ENCODE measurements at regions not wholly inside any gene's neighbourhood (a gene's known extent, or its start where the extent isn't known, plus 50 kb on each side); places are given as distances from the start of the nearest gene placed in this dataset.

DNA sequence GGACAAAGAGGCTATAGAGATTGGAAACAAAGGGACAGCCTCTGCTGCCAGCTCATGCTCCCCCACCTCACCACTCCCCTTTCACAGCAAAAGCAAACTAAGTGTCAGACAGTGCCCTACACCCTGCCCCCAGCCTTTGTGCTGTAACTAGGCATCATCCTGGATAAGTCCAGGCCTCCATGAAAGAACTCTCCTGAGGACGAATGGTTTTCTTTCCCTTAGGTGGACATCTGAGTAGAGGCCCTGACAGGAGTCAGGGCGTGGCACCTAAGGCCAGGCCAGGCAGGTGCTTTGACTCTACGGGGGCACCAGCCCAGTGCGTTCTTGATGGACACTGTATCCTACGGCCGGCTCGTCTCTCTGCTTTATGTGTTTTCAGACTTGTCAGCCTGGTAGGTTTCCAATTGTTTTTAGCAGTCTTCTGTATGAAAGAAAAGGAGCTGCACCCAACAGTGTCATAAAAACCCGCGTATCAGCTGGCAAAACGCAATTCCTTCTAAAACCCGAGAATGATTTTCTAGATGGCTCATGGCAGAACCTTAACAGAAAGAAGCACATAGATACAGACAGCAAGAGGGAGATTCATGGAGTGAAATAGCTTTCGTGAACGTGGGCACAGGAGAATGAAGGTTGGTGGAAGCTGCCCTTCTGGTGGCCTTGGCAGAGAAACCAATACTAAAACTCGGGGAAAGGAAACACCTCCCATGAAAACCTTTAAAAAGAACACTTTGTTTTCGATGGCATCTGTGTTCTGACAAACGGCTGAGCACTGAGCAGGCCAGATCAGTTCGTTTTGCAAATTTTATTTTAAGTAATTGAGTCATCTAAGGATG lies 51.7 kb upstream of the AJAP1 start:
- no peak for DNase-seq

DNA sequence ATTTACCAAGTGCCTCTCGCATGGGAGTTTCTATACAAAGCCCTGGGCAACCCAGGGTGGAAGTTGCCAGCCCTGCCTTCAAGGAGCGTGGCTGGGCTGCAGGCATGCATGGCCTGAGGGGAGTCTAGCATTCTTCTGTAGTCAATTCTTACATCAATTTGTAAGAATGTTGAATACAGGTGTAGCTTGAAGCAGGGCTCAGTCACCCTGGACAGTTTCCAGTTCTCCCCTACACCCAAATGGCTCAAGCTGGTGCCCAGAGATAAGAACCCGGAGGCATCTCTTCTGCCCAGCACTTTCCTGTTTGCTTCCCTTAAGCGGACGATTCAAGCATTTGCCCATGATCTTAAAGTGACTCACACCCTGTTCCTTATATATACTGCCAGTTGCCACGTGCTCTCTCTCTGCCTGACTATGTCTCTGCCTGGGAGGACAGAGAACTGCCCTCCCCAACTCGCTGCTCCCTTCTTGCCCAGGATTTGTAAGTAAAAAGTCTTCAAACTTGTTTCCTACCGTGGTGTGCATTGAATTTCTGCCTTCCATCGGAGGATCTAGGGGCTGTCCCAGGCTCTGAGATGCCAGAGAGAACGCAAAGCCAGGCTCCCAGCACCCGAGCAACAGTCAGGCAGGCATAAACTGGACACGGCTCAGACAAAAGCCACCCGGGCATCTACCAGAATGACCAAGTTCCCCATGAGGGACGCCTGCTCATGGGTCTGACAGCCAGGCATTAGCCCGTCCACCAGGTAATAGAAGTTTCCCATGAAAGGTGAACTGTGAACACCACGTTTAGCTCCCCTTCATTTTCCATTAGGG lies 50.9 kb upstream of the AJAP1 start:
- no peak for DNase-seq

Data from DMS53 (cell line).